ENCODE measurements at regions not wholly inside any gene's neighbourhood (a gene's known extent, or its start where the extent isn't known, plus 50 kb on each side); places are given as distances from the start of the nearest gene placed in this dataset.

DNA sequence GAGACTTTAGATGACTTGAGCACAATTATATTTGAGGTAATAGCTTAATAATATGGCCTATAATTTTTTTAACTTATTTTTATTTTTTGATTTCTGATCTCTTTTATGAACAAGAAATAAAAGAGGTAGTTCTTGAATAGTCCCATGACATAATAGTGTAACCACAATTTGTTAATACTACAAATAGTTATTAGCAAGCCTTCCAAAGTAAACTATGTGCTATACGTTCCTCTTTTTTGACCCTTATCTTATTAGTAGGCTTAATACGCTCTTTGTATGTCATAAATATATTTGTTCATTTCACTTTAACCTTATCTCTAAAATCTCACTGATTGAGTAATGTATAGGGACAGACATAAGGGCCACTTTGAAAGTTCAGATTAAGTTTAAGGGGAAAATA, 78.7 kb upstream of the NR4A3 start:
- Histone ChIP-seq H3K9me3 (no peaks in the 10 kb centered on the region), H3K4me3 (no peak overlapping the region), H3K4me1 (no peaks in the 10 kb centered on the region), H3K36me3 (no peaks in the 10 kb centered on the region), H3K27me3 (no peaks in the 10 kb centered on the region), H3K27ac (no peak overlapping the region)
- intact Hi-C loops (cut with DNase I; ENCODE audit: low total_unique reads) = no loop called here
- WGBS, 5 donors = 26 to 49% (median 38%) methylated on average over 2 of the region's 2 CpGs
- DNase-seq = no peak
- TF ChIP-seq, protein P1, sequence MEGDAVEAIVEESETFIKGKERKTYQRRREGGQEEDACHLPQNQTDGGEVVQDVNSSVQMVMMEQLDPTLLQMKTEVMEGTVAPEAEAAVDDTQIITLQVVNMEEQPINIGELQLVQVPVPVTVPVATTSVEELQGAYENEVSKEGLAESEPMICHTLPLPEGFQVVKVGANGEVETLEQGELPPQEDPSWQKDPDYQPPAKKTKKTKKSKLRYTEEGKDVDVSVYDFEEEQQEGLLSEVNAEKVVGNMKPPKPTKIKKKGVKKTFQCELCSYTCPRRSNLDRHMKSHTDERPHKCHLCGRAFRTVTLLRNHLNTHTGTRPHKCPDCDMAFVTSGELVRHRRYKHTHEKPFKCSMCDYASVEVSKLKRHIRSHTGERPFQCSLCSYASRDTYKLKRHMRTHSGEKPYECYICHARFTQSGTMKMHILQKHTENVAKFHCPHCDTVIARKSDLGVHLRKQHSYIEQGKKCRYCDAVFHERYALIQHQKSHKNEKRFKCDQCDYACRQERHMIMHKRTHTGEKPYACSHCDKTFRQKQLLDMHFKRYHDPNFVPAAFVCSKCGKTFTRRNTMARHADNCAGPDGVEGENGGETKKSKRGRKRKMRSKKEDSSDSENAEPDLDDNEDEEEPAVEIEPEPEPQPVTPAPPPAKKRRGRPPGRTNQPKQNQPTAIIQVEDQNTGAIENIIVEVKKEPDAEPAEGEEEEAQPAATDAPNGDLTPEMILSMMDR (IDR thresholded peaks at IDR 0.05) = no peak
- no peak for TF ChIP-seq POLR2AphosphoS5 (IDR thresholded peaks at IDR 0.05)
- TF ChIP-seq EP300 (IDR thresholded peaks at IDR 0.05) = no peak
- no peak for TF ChIP-seq POLR2A (IDR thresholded peaks at IDR 0.05)

DNA sequence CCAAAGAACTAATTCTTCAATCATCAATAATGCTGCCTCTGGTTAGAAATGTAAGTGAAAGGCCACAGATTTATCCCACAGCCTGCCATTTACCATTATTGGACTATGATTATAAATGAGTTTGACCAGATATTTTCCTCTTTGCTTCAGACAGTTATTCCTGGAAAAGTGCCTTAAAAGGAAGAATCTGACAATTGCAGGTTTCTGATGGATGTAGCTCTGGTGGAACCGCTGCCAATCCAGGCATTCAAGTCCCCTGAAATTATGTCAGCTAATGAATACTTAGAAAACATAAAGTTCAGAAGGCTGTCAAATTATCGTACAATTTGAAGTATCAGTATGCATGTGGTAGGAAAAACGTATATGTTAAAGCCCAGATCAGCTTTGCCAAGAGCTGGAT, 78.2 kb upstream of the NR4A3 start:
- DNase-seq = no peak
- no peak overlapping the region for H3K27ac ChIP-seq
- no peaks in the 10 kb centered on the region for H3K4me1 ChIP-seq
- no peaks in the 10 kb centered on the region for H3K36me3 ChIP-seq
- 63 to 82% (median 64%) methylated on average over 3 of the region's 3 CpGs for WGBS, 5 donors
- no peaks in the 10 kb centered on the region for H3K9me3 ChIP-seq
- TF ChIP-seq, protein P1 (IDR thresholded peaks at IDR 0.05) = no peak
- no peak for TF ChIP-seq POLR2A (IDR thresholded peaks at IDR 0.05)
- no peak for TF ChIP-seq POLR2AphosphoS5 (IDR thresholded peaks at IDR 0.05)
- no peak for TF ChIP-seq EP300 (IDR thresholded peaks at IDR 0.05)
- intact Hi-C loops (cut with DNase I; ENCODE audit: low total_unique reads) = no loop called here
- H3K27me3 ChIP-seq = no peaks in the 10 kb centered on the region
- no peak overlapping the region for H3K4me3 ChIP-seq

DNA sequence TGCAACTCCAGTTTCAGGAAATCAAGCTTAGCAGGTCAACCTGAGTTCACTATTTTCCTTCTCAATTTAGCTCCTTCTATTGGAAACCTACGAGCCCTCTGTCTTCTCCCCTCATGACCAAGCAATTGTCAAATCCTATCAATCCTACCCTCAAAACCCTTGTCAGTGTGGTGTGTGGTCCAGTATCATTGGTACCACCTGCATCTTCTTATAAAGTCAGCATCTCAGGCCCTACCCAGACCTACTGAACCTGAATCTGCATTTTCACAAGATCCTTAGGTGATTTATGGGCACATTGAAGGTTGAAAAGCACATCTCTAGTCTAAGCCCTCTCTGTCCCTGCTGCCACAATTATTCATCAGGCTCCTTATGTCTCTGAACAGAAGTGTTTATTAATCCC, 77.6 kb upstream of the NR4A3 start:
- no peaks in the 10 kb centered on the region for H3K4me1 ChIP-seq
- H3K36me3 ChIP-seq = no peaks in the 10 kb centered on the region
- no peaks in the 10 kb centered on the region for H3K9me3 ChIP-seq
- no peak for DNase-seq
- H3K4me3 ChIP-seq = no peak overlapping the region
- H3K27me3 ChIP-seq = no peaks in the 10 kb centered on the region
- 60 to 81% (median 78%) methylated on average over 1 of the region's 1 CpG for WGBS, 5 donors
- TF ChIP-seq, protein P1 (IDR thresholded peaks at IDR 0.05) = no peak
- TF ChIP-seq POLR2A (IDR thresholded peaks at IDR 0.05) (no peak), POLR2AphosphoS5 (IDR thresholded peaks at IDR 0.05) (no peak), EP300 (IDR thresholded peaks at IDR 0.05) (no peak)
- no peak overlapping the region for H3K27ac ChIP-seq
- intact Hi-C loops (cut with DNase I; ENCODE audit: low total_unique reads) = no loop called here

GRCh38 chr9:99745085-99745484, 76.6 kb upstream of the NR4A3 start:
- WGBS, 5 donors = 87 to 95% (median 89%) methylated on average over 4 of the region's 4 CpGs
- no peaks in the 10 kb centered on the region for H3K4me1 ChIP-seq
- TF ChIP-seq, protein P1 (IDR thresholded peaks at IDR 0.05) = no peak
- no peak for TF ChIP-seq EP300 (IDR thresholded peaks at IDR 0.05)
- TF ChIP-seq POLR2AphosphoS5 (IDR thresholded peaks at IDR 0.05) = no peak
- no peak for TF ChIP-seq POLR2A (IDR thresholded peaks at IDR 0.05)
- H3K27me3 ChIP-seq = no peaks in the 10 kb centered on the region
- no peaks in the 10 kb centered on the region for H3K36me3 ChIP-seq
- no peak for DNase-seq
- no peak overlapping the region for H3K27ac ChIP-seq
- intact Hi-C loops (cut with DNase I; ENCODE audit: low total_unique reads) = no loop called here
- no peak overlapping the region for H3K4me3 ChIP-seq
- H3K9me3 ChIP-seq = no peaks in the 10 kb centered on the region
